RPMI7951 (cell line): ENCODE measurements at regions not wholly inside any gene's neighbourhood (a gene's known extent, or its start where the extent isn't known, plus 50 kb on each side); places are given as distances from the start of the nearest gene placed in this dataset.
"Not testable (repeated sequence)": the region's sequence is repeated elsewhere in the genome, so short reads cannot be mapped to it uniquely, and the experiment has no call there.

Experiments
- DNase-seq: peaks from one replicate; pipeline ENCODE4 v3.0.0-alpha.2; 2012; ENCODE audit warnings: low read depth

DNA sequence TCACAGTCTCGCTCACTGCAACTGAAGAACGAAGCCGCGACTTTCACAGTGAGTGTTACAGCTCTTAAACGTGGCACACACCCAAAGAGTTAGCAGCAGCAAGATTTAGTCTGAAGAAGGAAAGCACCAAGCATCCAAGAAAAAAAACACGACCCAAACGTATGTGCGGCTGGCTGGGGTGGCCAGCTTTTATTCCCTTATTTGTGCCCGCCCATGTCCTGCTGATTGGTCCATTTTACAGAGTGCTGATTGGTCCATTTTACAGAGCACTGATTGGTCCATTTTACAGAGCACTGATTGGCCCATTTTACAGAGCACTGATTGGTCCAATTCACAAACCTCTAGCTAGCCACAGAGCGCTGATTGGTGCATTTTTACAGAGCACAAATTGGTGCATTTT, 323.0 kb upstream of the ATP10A start:
- DNase-seq: not testable (repeated sequence)

DNA sequence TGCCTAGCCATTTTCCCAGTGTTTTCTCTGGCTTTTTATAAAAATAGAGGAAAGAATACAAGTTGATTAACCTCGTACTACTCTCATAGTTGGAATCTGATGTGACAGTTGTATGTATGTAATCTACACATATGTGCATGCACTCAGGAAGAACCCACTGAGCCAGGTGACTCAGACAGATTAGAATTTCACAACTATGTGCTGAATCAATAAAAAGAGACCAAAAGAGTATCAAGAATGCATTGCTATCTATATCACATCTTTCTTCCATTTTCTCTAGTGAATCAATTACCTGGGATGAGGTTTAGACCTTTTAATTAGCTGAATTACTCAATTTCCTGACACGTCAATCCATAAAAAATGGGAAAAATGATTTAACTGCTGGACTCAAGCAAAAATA, 319.3 kb upstream of the ATP10A start:
- no peak for DNase-seq

DNA sequence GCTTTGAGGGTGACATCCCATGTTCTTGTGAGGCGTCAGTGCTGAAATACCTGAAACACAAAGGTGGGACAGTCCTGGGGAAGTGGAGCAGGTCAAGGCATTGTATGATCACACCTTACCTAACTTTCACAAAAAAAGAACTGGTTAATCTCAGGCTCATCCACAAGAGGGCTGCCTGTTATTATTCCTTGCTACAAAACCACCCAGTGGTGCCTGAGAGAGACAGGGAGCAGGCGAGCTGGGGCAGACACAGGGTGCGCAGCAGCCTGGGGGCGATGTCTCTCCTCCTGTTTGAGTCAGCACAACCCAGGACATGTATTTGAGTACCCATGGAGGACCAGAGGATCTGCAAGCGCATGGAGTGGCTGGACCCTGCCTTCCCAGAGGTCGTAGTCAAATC, 316.8 kb upstream of the ATP10A start:
- no peak for DNase-seq

DNA sequence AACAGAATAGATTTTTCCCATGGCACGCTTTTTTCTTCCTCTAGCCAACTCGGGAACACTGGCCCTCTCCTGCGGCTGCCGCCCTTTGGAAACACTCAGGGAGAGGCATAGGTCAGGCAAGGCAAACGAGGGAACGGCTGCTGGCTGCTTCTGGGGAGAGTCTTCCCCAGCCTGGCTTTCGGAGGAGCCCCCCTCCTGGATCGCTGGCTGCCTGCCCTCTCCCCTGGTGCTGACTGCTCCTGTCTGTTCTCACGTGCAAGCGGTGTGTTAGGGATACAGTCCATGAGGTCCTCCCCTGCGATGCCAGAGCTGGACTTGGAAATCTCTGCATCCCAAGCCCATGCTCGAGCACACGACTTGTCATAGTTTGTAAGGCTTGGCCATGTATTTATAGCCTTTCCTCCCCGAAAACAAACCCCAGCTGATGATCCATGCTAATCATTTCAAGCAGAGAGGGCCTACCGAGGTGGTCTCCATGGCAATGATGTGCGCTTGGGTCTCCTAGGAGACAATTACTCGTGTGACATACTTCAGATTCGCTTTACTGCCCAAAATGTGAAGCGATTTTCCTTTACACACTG, 315.6 kb upstream of the ATP10A start:
- DNase-seq: no peak

DNA sequence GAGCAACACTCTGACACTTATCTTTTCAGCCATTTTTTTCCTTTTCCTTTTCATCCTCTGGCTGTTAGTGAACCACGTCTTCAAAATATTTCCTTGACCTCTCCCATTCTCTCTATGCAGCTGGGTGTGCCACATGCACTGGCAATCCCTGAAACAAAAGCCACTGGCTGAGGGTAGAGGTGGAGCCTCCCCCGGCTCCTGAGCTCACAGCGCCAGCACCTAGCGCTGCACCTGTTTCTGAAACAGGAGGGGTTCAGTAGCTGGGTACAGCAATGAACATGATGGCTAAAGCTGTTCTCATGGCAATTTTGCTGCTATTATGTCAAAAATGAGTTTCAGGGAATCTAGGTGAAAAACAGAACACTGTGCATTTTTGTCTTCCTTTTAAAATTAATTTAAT, 314.7 kb upstream of the ATP10A start:
- DNase-seq: no peak

- no peak for DNase-seq
These were observed 313.7 kb upstream of the ATP10A start for GRCh38 chr15:26176831-26177230.

- no peak for DNase-seq
These were observed 308.1 kb upstream of the ATP10A start for GRCh38 chr15:26171266-26171665.

DNA sequence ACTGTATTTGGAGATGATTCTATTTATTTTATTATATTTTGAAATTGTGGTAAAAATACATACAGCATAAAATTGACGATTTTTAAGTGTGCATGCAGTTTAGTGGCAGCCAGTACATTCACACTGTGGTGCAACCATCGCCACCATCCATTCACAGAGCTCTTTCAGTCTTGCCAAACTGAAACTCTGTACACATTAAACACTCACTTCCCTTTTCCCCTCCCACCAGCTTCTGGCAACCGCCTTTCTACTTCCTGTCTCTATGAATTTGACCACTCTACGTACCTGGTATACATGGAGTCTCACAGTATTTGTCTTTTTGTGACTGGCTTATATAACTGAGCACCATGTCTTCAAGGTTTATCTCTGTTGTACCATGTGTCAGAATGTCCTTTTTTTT, 303.3 kb upstream of the ATP10A start:
- DNase-seq: no peak

DNA sequence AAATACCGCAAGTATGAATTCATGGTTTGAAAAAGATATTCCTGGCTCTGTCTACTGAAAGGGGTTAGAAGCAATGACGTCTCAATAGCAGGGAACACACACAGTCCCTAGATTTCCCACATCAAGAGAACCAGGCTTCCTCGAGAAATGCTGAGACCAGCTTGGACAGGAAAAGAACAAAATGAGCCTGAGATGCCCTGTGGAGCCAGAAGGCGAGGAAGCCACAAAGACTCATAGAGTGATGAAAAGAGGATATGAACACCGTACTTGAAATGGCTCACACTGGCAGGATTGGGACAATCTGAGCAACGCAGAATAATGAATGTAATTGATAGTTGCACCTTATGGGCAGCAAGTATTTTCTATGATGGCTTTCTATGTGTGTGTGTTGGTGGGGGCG, 302.4 kb upstream of the ATP10A start:
- no peak for DNase-seq

DNA sequence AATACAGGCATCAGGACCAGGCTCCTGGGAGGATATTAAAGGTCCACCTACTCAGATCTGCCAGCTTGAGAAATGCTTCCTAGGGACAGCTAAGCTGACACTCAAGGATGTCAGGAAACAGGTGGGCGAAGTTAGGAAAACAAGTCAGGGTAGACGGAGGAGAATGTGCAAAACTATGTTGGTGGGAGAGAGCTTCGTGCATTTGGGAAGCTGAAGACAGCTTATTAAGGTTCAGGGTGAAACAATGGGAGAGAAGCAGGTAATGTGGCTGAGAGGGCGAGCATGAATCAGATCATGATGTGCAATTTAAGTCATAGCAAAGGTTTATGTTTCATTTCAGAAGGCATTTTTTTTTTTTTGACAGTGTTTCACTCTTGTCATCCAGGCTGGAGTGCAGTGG, 297.2 kb upstream of the ATP10A start:
- DNase-seq: no peak

- DNase-seq: no peak
These were observed 295.0 kb upstream of the ATP10A start for GRCh38 chr15:26158176-26158575.

DNA sequence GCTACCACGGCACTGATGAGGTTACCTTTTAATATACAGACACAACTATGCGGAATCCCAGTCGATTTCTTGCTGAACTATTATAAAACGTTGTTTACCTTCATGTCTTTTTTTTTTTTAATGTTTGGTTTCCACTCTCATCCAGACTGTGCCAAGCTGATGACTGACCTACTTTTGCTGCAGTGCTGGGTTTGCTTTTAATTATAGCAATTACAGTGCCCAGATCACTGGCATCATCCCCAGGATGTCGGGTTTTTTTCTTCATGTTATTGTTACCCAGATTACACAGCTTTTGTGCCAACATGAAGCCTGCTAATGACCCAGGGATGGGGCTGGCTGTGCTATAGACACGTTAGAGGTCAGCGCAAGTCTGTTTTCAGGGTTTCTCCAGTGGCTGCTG, 294.0 kb upstream of the ATP10A start:
- no peak for DNase-seq

- DNase-seq: no peak
These were observed 292.9 kb upstream of the ATP10A start for GRCh38 chr15:26156051-26156450.

DNA sequence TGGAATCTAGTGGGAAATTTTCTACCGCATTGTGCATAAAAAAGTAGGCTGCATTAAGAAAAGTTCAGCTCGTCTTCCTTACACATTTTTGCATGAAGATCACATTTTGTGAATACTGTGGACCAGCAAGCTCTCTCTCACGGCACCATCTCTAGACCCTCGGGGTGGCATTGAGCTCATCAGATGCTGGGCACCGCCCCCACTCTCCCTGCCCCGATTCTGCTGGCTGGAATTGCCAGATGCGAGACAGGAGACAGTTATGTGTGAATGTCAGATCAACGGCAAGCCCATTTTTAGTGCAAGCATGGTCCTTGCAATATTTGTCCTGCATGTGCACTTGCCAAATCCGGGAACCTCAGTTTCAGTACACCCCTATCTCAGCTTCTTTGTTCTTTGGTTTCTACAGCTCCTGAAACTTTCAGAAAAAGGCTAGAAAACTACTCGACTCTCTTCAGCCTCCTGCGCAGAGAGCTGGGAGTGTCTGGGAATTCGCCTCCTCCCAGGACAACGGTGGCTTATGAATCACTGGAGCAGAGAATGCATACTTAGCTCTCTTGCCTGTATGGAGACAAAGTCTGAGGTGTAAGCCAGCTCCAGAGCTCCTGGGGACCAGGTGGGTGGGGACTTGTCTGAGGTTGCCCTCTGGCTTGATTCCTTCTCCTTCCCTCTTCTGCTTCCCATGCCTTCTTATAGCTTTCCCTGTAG, 285.2 kb upstream of the ATP10A start:
- DNase-seq: no peak

DNA sequence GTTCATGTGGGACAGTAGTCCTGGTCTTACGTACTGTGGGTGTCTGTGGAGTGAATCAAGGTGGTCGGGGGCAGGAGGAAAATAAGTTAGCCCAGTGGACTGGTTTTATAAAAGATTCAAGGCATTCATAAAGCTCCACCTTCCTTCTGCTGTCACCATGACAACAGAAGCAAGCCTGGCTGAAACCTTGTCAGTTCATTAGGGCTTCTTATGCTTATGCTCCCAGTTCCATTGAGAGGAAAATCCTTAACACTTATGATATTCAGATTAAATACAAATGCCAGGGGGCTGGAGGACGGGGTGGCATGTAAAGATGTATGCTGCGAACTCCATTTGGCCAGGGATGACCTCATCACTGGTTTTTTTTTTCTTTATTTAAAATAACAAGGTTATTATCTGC, 283.1 kb upstream of the ATP10A start:
- DNase-seq: no peak

GRCh38 chr15:26145796-26146195, 282.7 kb upstream of the ATP10A start:
- DNase-seq: no peak

DNA sequence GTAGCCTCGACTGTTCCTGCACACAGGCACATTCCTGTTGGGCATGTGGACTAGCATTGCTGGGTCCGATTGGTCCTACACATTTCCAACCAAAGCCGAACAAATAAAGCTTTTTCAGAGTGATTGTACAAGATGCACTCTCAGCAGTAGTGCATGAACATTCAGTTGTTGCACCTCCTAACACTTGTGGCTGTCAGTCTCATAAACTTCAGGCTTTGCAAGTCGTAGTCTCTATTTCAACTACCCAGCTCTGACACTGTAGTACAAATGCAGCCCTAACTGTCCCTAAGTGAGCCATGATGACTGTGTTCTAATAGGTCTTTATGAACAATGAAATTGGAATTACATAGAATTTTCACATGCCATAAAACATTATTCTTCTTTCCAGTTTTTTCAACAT, 281.7 kb upstream of the ATP10A start:
- DNase-seq: no peak

DNA sequence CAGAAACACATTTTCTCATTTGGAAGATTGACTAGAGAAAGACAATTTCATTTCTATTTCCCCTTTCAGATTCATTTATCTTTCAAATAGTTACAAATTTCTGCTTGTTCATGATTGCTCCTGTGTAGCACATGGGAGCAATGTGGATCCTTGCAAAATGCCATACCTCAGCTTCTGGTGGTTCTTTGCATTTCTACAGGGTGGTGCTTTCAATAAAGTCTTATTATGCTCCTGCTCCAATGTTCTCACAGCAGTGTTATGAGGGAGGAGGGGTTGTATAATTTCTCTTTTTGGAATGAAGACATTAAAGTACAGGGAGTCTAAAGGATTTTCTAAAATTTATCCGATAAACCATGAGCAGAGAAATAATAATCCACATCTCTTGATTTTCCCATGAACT, 280.1 kb upstream of the ATP10A start:
- no peak for DNase-seq

- DNase-seq: no peak
These were observed 271.7 kb upstream of the ATP10A start for GRCh38 chr15:26134812-26135211.

DNA sequence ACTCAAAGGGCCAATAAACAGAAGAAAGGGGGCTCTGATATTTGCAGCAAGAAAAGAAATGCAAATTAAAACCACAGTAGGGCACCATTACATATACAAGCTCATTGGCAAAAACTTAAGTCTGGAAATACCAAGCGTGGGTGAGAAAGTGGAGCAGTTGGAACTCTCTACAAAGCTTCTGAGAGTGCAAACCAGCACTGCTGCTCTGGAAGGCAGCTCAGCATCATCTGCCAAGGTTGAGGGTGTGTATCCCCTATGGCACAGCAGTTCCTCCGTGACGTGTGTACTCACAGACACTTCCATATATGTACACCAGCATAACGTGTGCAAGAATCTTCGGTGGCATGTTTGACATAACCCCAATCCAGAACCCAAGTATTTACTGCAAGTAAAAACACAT, 271.0 kb upstream of the ATP10A start:
- no peak for DNase-seq

GRCh38 chr15:26132811-26133210, 269.7 kb upstream of the ATP10A start:
- DNase-seq: no peak

GRCh38 chr15:26129852-26130251, 266.7 kb upstream of the ATP10A start:
- DNase-seq: no peak

DNA sequence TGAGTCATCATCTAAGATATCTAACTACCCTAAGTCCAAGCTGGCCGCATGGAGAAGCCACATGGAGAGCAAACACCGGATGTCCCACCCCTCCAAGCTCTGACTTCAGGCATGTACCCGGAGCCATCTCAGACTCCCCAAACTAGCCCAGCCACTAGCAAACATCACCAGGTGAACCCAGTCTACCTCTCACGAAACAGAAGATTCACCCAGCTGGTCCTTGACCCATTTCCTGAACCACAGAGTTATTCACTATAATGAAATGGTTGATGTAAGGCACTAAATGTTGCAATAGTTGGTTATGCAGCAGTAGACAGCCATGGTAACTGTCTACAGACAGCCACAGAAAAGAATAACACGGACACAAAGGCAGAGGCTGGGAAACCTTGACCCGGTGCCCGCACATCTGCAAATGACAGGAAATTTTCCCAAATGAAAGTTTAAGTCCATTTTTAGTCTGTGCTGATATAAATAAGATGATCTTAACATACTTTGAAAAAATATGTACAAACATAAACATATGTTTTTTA, 265.5 kb upstream of the ATP10A start:
- DNase-seq: no peak
